ENCODE measurements at regions not wholly inside any gene's neighbourhood (a gene's known extent, or its start where the extent isn't known, plus 50 kb on each side); places are given as distances from the start of the nearest gene placed in this dataset.

DNA sequence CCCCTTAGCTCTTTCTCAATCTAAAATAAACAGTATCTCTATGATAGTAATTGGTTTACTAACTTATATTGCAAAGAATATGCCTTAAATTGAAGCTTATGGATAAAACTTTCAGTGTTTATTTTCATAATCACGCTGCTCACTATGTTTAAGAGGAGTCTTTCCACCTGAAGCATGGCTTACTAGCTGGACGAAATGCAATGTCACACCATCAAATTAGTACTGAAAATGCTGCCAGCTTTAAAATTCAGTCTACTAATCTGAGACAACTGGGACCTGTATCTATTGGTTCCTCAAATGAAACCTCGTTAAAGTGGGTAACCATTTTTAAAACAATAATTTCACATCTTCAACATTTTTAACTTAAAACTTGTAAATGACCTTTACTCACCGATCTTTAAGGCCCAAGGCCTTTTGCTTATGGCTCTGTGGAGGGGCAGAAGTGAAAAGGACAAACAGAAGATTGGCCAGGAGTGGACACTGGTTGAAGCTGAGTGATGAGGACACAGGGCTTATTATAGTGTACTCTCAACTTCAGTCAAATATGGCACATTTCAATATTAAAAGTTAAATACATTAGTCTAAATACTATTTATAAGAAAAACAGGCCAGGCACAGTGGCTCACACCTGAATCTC is 212.8 kb upstream of the WSB1 start:
- TF ChIP-seq CTCF (IDR thresholded peaks at IDR 0.05) (no peak), POLR2AphosphoS5 (IDR thresholded peaks at IDR 0.05; ENCODE audit: insufficient read depth in 1 of 2, low read depth in 1 of 2) (no peak), POLR2A (IDR thresholded peaks at IDR 0.05) (no peak)

Measured in vagina (tissue), 2 donors.